Prostate gland (tissue), 2 donors: ENCODE measurements at regions not wholly inside any gene's neighbourhood (a gene's known extent, or its start where the extent isn't known, plus 50 kb on each side); places are given as distances from the start of the nearest gene placed in this dataset.

Experiments used
- CTCF ChIP-seq, 4 experiments: fragments of 200-600 bp in 2 of 4; fragments of 450-650 bp in 2 of 4; sonication (generic) in 2 of 4; IDR thresholded peaks; 1 replicate in 3 of 4; 2 replicates in 1 of 4; pipeline ENCODE4 v1.5.1; 2016 to 2019; ENCODE audit warnings: antibody characterized with exemption in 4 of 4, mild to moderate bottlenecking in 2 of 4, moderate library complexity in 2 of 4
- POLR2AphosphoS5 ChIP-seq: sonication (generic); formaldehyde crosslinking; IDR thresholded peaks from one replicate; pipeline ENCODE4 v1.6.1; 2017; ENCODE audit warnings: antibody characterized with exemption

GRCh38 chr12:24045816-24046257, 96.4 kb upstream of the SOX5 start:
- TF ChIP-seq POLR2AphosphoS5 (no peak), CTCF (IDR thresholded peaks at IDR 0.05) (no peak)
